Large intestine (tissue), 3 donors: ENCODE measurements at regions not wholly inside any gene's neighbourhood (a gene's known extent, or its start where the extent isn't known, plus 50 kb on each side); places are given as distances from the start of the nearest gene placed in this dataset.

Experiments used
- DNase-seq, 2 donors: peaks; one replicate each; pipeline versions ENCODE4 v3.0.0 to v3.0.0-alpha.2; 2013
- H3K27ac ChIP-seq: one replicate; pipeline ENCODE4 v1.5.1; 2013; ENCODE audit warnings: low read length
- H3K27me3 ChIP-seq: 2 replicates; pipeline ENCODE4 v1.6.1; 2013; ENCODE audit warnings: low read length; ENCODE audit not compliant: control insufficient read depth, insufficient read depth
- H3K36me3 ChIP-seq: 2 replicates; pipeline ENCODE4 v1.6.1; 2013; ENCODE audit warnings: low read length; ENCODE audit not compliant: control insufficient read depth, insufficient read depth
- H3K4me1 ChIP-seq: one replicate; pipeline ENCODE4 v1.6.1; 2013; ENCODE audit warnings: low read length; ENCODE audit not compliant: control insufficient read depth, insufficient read depth
- H3K4me3 ChIP-seq: one replicate; pipeline ENCODE4 v1.5.1; 2013; ENCODE audit warnings: low read length
- H3K9me3 ChIP-seq: one replicate; pipeline ENCODE4 v1.6.1; 2013; ENCODE audit warnings: mild to moderate bottlenecking, low read depth, low read length, moderate library complexity; ENCODE audit not compliant: control insufficient read depth
- WGBS: methylation state at CpG from one replicate; pipeline ENCODE4 v1.1.5; 2013; ENCODE audit warnings: low lambda C conversion rate; ENCODE audit not compliant: insufficient coverage; 5-methylcytosine and 5-hydroxymethylcytosine counted together

- DNase-seq: no peak
- H3K27ac ChIP-seq: no peak overlapping the region
- H3K4me3 ChIP-seq: no peak overlapping the region
- H3K4me1 ChIP-seq: no peaks in the 10 kb centered on the region
- no peaks in the 10 kb centered on the region for H3K36me3 ChIP-seq
- no peaks in the 10 kb centered on the region for H3K9me3 ChIP-seq
- 60% methylated on average over 1 of the region's 5 CpGs for WGBS
- peaks cover 8% of the 10 kb centered on the region for H3K27me3 ChIP-seq
These were observed 514.1 kb downstream of the MED13L start for GRCh38 chr12:115763376-115763775.

DNA sequence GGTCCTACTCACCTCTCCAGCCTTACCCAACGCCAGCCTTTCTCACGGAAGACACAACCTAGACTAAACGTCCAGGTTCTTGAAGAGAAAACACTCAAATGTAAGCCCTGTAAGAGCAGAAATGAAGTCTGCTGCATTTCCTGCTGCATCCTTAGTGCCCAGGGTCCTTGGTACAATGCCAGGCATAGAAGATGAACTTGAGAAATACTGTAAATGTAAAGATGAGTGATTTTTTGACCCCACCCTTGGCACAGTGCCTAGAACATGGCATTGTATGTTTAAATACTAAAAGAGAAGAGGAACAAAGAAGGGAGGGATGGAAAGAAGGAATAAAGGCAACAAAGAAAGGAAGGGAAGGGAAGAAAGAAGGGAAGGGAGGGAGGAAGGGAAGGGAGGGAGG is 514.6 kb downstream of the MED13L start:
- no peaks in the 10 kb centered on the region for H3K9me3 ChIP-seq
- 100% methylated on average over 2 of the region's 3 CpGs for WGBS
- no peak overlapping the region for H3K4me3 ChIP-seq
- peaks cover 8% of the 10 kb centered on the region for H3K27me3 ChIP-seq
- no peak overlapping the region for H3K27ac ChIP-seq
- DNase-seq: no peak
- no peaks in the 10 kb centered on the region for H3K4me1 ChIP-seq
- H3K36me3 ChIP-seq: no peaks in the 10 kb centered on the region

- no peaks in the 10 kb centered on the region for H3K36me3 ChIP-seq
- no peak for DNase-seq
- WGBS: 83% methylated on average over 2 of the region's 2 CpGs
- peaks cover 8% of the 10 kb centered on the region for H3K27me3 ChIP-seq
- no peak overlapping the region for H3K4me3 ChIP-seq
- H3K9me3 ChIP-seq: no peaks in the 10 kb centered on the region
- H3K4me1 ChIP-seq: no peaks in the 10 kb centered on the region
- no peak overlapping the region for H3K27ac ChIP-seq
These were observed 515.7 kb downstream of the MED13L start for GRCh38 chr12:115761784-115762183.

- H3K36me3 ChIP-seq: no peaks in the 10 kb centered on the region
- H3K4me3 ChIP-seq: no peak overlapping the region
- no peaks in the 10 kb centered on the region for H3K4me1 ChIP-seq
- H3K27ac ChIP-seq: no peak overlapping the region
- WGBS: no CpG with 5 or more reads among the region's 5 CpGs
- no peaks in the 10 kb centered on the region for H3K9me3 ChIP-seq
- peaks cover 8% of the 10 kb centered on the region for H3K27me3 ChIP-seq
- DNase-seq: no peak
These were observed 517.3 kb downstream of the MED13L start for GRCh38 chr12:115760231-115760630.

DNA sequence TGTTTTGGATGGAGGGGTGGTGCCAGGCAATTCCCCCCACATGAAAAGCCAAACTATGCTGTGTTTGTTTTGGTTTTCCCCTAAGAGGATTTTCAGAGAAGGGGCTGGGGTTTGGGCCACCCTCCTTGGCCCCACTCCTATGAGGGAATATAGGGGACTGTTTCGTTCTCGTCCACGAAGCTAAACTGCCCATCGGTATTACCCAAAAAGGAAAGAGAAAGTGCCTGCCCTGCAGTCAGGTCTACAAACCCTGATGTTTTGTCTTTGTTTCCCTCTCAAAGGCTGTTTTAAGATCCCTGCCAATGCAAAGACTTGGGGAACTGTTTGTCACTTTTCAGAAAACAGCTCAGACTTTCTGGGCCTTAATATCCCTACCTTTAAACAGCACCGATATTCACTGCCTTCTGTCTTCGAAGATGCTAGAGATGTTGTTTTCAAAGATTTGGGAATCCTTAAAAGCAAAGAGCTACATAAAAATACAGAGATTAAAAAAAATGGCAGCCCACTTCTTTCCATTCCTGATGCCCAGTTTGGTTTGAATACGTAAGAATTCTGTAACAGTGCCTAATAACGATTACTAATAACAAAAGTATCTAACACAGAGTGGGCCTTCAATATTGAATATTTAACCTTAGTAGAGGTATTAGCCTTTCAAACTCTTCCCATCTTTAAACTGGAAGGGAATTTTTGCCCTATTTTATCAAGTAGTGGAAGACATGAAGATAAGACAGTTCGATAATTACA is 518.4 kb downstream of the MED13L start:
- H3K4me1 ChIP-seq: no peaks in the 10 kb centered on the region
- H3K4me3 ChIP-seq: no peak overlapping the region
- no peak for DNase-seq
- H3K9me3 ChIP-seq: no peaks in the 10 kb centered on the region
- WGBS: 100% methylated on average over 3 of the region's 9 CpGs
- H3K27ac ChIP-seq: no peak overlapping the region
- H3K27me3 ChIP-seq: peaks cover 8% of the 10 kb centered on the region
- no peaks in the 10 kb centered on the region for H3K36me3 ChIP-seq

DNA sequence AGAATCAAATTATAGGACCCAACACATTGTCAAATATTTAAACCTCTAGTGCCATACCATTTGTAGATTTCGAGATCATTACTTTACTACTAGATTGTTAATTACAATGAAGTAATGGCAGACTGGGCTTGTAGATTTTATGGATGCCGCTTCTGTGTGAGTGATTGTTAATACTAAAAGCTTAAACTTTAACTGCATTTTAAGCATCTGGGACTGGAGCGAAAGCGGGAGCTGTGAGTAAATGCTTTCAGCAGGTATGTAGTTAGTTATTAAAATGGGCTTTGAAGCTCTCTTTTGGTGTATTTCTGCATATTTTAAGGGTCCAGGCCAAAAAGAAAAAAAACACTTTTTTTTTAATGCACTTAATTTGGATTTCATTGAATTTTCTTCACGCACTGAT is 519.3 kb downstream of the MED13L start:
- Histone ChIP-seq H3K4me3 (no peak overlapping the region), H3K9me3 (no peaks in the 10 kb centered on the region), H3K36me3 (no peaks in the 10 kb centered on the region), H3K27me3 (peaks cover 8% of the 10 kb centered on the region), H3K4me1 (no peaks in the 10 kb centered on the region), H3K27ac (no peak overlapping the region)
- 88% methylated on average over 3 of the region's 5 CpGs for WGBS
- DNase-seq: no peak

DNA sequence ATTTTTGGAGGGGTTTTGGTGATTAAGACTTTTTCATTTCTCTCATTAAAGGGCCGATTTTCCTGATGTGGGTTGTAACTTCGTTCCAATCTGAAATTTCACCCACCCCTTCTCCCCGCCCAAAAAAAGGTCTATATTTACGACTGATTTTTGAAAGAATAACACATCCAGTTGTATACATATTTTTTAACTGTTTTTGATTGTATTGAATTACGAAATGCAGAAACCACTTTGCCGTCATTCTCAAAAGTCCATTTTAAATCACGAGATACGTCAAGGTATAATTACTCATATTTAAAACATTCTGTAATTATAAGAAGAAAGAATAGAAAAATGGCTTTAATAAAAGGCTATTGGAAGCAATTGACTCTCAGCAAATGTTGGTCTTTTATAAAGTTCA is 520.7 kb downstream of the MED13L start:
- WGBS: 100% methylated on average over 5 of the region's 8 CpGs
- Histone ChIP-seq H3K36me3 (no peaks in the 10 kb centered on the region), H3K4me1 (peaks cover 3% of the 10 kb centered on the region), H3K27ac (no peak overlapping the region), H3K4me3 (no peak overlapping the region), H3K9me3 (no peaks in the 10 kb centered on the region), H3K27me3 (peaks cover 8% of the 10 kb centered on the region)
- no peak for DNase-seq

DNA sequence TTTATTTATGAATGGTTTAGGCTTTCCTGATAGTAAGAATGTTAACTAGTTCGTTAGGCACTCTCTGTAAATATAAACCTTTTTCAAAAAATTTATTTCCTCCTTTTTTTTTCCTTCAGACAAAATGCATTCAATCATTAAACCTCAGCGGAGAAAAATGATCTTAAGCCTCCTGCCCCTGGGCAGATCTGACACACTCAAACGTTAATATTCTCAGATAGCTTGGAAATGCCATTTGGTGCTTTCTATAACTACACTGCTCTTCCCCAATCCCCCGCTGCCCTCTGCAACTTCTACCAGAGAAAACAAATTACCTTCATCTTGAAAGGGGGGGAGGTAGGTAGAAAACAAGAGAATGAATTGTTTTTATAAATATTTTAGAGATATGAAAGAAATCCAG is 521.2 kb downstream of the MED13L start:
- H3K9me3 ChIP-seq: no peaks in the 10 kb centered on the region
- 62% methylated on average over 4 of the region's 4 CpGs for WGBS
- H3K4me1 ChIP-seq: peaks cover 3% of the 10 kb centered on the region
- H3K36me3 ChIP-seq: no peaks in the 10 kb centered on the region
- no peak overlapping the region for H3K4me3 ChIP-seq
- no peak overlapping the region for H3K27ac ChIP-seq
- DNase-seq: no peak
- H3K27me3 ChIP-seq: peaks cover 3% of the 10 kb centered on the region

- DNase-seq: no peak
- Histone ChIP-seq H3K27ac (no peak overlapping the region), H3K9me3 (no peaks in the 10 kb centered on the region), H3K4me1 (peaks cover 3% of the 10 kb centered on the region), H3K27me3 (no peaks in the 10 kb centered on the region), H3K4me3 (no peak overlapping the region), H3K36me3 (no peaks in the 10 kb centered on the region)
- WGBS: no CpG with 5 or more reads among the region's 3 CpGs
These were observed 521.8 kb downstream of the MED13L start for GRCh38 chr12:115755725-115756085.

GRCh38 chr12:115755061-115755724 is 522.3 kb downstream of the MED13L start:
- H3K36me3 ChIP-seq: no peaks in the 10 kb centered on the region
- H3K27me3 ChIP-seq: no peaks in the 10 kb centered on the region
- no peak overlapping the region for H3K27ac ChIP-seq
- 80% methylated on average over 9 of the region's 9 CpGs for WGBS
- H3K4me1 ChIP-seq: peaks cover 3% of the 10 kb centered on the region
- no peaks in the 10 kb centered on the region for H3K9me3 ChIP-seq
- no peak overlapping the region for H3K4me3 ChIP-seq
- DNase-seq: no peak
